ENCODE measurements at regions not wholly inside any gene's neighbourhood (a gene's known extent, or its start where the extent isn't known, plus 50 kb on each side); places are given as distances from the start of the nearest gene placed in this dataset.

- TF ChIP-seq REST (IDR thresholded peaks at IDR 0.05; ENCODE audit: insufficient read depth in 1 of 2, low read depth in 2 of 2, low read length in 2 of 2) (no peak), POLR2AphosphoS5 (IDR thresholded peaks at IDR 0.05; ENCODE audit: low read depth, low read length) (no peak), TAF1 (IDR thresholded peaks at IDR 0.05; ENCODE audit: borderline replicate concordance, insufficient read depth, low read length) (no peak), SIN3A (IDR thresholded peaks at IDR 0.05; ENCODE audit: borderline replicate concordance, insufficient read depth, low read length) (no peak)
Observed at GRCh38 chr2:53559302-53559966, 208.2 kb upstream of the CHAC2 start.

Measured in PFSK-1 (cell line).